ENCODE measurements at regions not wholly inside any gene's neighbourhood (a gene's known extent, or its start where the extent isn't known, plus 50 kb on each side); places are given as distances from the start of the nearest gene placed in this dataset.
"Not testable (repeated sequence)": the region's sequence is repeated elsewhere in the genome, so short reads cannot be mapped to it uniquely, and the experiment has no call there.

DNA sequence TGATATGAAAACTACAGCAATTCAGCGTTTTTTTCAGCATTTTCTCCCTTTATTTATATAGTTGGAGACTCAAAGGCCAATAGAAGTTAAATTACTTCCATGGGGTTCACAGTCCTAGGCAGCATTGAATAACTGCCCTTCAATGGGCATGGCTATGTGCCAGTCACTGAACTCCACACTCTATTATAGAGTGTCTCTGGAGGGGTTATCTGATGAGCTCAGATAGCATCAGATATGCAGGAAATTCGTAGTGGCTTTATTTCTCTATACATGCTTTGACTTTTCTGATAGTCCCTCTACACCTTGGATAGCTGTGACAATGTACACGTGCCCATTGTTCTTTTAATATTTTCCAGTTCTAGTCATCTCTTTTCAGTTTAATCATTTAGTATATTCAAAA is 396.9 kb upstream of the CBLB start:
- no peak for DNase-seq (ENCODE audit: low spot score)

GRCh38 chr3:106268696-106269095 is 399.9 kb upstream of the CBLB start:
- DNase-seq (ENCODE audit: low spot score), result no peak

GRCh38 chr3:106272302-106272701 is 403.5 kb upstream of the CBLB start:
- DNase-seq (ENCODE audit: low spot score), result no peak

GRCh38 chr3:106275592-106275991 is 406.8 kb upstream of the CBLB start:
- DNase-seq (ENCODE audit: low spot score), result no peak

DNA sequence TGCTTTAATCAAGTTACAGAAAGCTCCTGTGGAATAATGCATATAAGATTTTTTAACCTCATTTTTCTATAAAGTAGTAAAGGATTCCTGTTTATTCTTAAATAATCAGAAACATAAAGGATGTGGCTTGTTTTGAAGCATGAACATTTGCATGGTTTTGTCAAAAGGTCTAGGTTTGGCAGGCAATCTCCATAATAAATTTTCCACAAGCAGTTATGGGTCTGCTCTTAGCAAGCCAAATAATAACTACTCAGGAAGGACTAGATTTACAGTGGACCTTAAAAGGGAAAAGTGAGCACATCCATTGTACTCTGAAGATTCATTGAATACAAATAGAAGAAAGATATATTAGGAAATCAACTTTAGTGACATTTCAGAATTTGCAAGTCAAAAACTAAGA is 407.3 kb upstream of the CBLB start:
- no peak for DNase-seq (ENCODE audit: low spot score)

- DNase-seq (ENCODE audit: low spot score), result no peak
Measured at GRCh38 chr3:106276755-106277612, 408.2 kb upstream of the CBLB start.

- no peak for DNase-seq (ENCODE audit: low spot score)
Measured at GRCh38 chr3:106277731-106278130, 408.9 kb upstream of the CBLB start.

GRCh38 chr3:106281221-106281620 is 412.4 kb upstream of the CBLB start:
- no peak for DNase-seq (ENCODE audit: low spot score)

DNA sequence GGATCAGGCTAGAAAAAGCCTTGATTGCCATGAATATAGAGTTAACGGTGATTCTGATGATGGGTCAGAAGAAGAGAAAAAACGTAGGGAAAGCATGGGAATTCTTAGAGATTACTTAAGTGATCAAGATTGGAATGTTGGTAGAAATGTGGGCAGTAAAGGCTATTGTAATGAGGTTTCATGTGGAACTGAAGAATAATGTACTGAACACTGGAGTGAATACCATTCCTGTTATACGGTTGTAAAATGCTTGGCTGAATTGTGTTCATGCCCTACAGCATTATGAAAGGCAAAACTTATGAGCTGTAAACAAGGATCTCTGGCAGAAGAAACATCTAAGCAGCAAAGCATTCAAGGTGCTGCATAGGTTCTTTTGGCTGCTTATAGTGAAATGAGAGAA is 414.1 kb upstream of the CBLB start:
- no peak for DNase-seq (ENCODE audit: low spot score)

GRCh38 chr3:106288781-106289180 is 420.0 kb upstream of the CBLB start:
- no peak for DNase-seq (ENCODE audit: low spot score)

DNA sequence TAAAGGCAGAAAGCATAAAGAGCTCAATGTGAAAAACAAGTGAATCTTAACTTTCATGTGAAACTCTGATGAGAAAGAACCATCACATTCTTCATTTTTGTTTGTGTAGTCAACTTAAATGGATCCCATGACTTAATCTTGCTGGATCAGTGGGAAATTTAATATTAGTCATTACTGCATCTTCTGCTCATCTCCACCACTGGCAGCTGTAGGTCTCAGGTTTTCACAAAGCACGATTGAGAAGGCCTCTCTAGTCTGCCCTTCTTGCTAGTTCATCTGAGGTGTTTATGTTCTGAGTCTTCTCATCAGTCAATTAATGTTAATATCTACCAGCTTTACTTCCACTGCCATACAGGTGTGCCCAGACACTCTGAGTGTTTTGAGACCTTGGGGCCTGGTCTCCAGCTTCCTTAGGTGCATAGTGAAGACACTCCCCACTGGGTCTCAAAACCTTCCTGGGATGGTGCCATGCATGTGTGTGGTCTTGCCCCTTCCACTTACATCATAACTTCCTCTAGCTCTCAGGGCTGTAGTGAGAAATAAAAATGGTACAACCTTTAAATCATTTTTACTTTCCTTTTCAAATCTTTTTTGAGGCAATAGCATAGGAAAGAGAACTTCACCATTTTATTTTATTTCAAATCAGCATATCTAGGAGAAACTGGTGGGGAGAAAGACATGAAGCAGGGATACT is 421.6 kb upstream of the CBLB start:
- DNase-seq (ENCODE audit: low spot score), result no peak

DNA sequence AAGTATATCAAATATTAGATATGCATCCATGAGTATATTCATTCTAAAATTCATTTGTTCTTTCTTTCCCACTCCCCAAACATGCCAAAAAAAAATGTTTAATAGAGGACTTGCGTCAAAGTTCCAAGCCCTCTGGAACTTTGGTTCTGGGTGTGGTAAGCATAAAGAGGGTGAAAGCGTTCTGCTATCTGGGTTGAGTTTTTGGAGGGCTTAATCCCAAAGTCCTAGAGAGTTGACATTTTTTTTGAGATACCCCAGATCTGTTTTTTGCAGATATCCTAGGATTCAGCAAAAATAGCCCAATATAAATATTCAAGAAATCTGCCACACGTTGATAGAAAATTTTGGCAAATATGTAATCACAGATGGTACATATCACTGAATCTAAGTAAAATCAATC is 424.3 kb upstream of the CBLB start:
- no peak for DNase-seq (ENCODE audit: low spot score)

DNA sequence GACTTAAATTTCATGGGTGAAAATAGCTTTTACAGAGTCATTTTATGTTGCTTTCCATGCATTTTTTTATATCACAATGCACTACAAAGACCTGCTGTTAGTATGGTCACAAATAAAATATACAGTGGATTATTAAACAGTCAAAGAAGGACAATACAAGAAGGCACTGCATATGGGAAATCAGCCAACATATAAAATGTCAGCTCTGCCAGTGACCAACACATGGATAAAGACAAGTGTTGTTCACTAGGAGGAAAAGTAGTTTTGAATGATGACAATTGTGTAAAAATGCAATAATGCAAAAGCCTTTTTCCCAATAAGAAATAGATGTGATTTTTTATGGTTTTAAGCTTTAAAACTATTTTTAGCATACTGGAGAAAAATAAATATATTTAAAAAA is 425.3 kb upstream of the CBLB start:
- no peak for DNase-seq (ENCODE audit: low spot score)

DNA sequence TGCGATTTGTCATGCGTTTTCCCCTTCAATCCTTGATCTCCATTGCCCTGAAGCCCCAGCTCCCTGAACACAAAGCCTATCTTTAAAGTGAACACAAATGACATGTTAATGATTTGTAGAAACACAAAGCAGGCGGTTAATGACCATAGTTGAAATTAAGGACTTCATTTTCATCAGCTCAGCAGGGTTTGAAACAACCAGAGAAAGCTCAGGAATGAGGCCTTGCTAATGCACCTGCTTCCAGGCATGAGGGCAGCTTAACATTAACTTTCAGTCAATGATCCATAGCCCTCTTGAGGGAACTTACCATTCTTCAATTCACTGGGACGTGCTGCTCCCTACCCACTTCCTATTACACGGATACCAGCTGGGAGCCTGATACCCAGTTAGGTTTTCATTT is 427.2 kb upstream of the CBLB start:
- DNase-seq (ENCODE audit: low spot score), result no peak

GRCh38 chr3:106299300-106300098 is 430.7 kb upstream of the CBLB start:
- DNase-seq (ENCODE audit: low spot score), result no peak

- DNase-seq (ENCODE audit: low spot score), result no peak
Measured at GRCh38 chr3:106302451-106303221, 433.8 kb upstream of the CBLB start.

DNA sequence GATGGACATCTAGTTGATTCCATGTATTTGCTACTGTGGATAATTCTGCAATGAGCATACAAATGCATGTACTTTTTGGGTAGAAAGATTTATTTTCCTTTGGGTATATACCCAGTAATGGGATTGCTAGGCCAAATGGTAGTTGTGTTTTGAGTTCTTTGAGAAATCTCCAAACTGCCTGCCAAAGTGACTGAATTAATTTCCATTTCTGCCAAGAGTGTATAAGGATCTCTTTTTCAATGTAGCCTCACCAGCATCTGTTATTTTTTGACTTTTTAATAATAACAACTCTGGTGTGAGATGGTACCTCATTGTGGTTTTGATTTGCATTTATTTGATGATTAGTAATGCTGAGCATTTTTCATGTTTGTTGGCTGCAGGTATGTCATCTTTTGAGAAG is 435.0 kb upstream of the CBLB start:
- no peak for DNase-seq (ENCODE audit: low spot score)

- no peak for DNase-seq (ENCODE audit: low spot score)
Measured at GRCh38 chr3:106305127-106305526, 436.3 kb upstream of the CBLB start.

GRCh38 chr3:106305882-106306435 is 437.1 kb upstream of the CBLB start:
- DNase-seq (ENCODE audit: low spot score), result no peak

DNA sequence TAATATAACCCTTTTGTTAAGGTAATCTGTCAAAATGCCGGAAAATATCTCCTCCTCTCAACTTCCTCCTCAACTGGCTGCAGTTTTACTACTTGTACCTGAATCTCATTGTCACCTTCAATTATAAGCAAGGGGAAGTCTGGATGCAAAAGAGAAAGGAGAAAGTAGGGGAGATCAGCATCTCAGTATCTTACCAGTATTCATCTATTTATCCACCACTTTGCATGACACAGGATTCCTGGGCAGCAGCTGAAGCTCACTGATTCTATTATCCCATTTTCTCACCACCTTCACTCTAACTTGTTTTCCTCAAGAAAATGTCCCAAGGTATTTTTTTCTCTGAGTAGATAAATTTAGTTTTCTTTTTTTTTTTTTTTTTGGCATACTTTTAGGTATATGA is 440.5 kb upstream of the CBLB start:
- no peak for DNase-seq (ENCODE audit: low spot score)

GRCh38 chr3:106309798-106310197 is 441.0 kb upstream of the CBLB start:
- not testable (repeated sequence) for DNase-seq (ENCODE audit: low spot score)
